Fibroblast of skin of scalp (primary cell): ENCODE measurements at regions not wholly inside any gene's neighbourhood (a gene's known extent, or its start where the extent isn't known, plus 50 kb on each side); places are given as distances from the start of the nearest gene placed in this dataset.
"Not testable (repeated sequence)": the region's sequence is repeated elsewhere in the genome, so short reads cannot be mapped to it uniquely, and the experiment has no call there.

Experiments
- DNase-seq: peaks from one replicate; pipeline ENCODE4 v3.0.0-alpha.2; 2013

DNA sequence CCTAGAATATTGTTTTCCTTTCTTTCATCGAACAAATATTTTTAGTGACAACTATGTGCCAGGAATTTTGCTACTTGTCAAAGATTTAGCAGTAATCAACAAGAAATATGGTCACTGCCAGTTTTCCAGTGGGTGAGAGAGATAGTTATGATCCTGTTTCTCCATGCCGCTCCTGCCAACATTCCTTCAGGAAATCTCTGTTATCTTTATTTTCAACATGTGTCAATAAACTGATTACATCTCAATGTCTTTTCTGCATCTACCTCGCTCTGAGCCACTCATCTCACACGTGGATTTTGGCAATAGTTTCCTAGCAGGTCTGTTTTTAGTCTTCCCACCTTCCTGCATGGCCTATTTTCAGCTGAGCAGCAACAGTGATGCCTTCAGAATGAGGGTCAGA is 650.0 kb upstream of the STXBP6 start:
- DNase-seq, result no peak

GRCh38 chr14:25698111-25698510 is 648.2 kb upstream of the STXBP6 start:
- no peak for DNase-seq

GRCh38 chr14:25696176-25696575 is 646.2 kb upstream of the STXBP6 start:
- DNase-seq, result no peak

- DNase-seq, result no peak
These were observed 635.1 kb upstream of the STXBP6 start for GRCh38 chr14:25685004-25685403.

DNA sequence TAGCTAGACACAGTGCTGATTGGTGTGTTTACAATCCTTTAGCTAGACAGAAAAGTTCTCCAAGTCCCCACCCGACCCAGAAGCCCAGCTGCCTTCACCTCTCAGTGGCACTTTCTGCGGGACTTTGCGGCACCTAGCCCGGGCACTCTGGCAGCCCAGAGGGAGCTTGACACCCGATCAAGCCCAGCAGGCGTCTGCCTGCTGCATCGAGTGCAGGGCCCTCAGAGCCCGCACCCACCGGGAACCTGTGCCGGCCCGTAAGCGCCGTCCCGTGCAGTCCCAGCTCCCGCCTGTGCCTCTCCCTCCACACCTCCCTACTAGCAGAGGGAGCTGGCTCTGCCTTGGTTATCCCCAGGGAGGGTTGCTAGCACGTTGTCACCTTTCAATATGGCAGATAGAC is 631.0 kb upstream of the STXBP6 start:
- no peak for DNase-seq

- DNase-seq, result not testable (repeated sequence)
These were observed 630.6 kb upstream of the STXBP6 start for GRCh38 chr14:25680511-25680910.

DNA sequence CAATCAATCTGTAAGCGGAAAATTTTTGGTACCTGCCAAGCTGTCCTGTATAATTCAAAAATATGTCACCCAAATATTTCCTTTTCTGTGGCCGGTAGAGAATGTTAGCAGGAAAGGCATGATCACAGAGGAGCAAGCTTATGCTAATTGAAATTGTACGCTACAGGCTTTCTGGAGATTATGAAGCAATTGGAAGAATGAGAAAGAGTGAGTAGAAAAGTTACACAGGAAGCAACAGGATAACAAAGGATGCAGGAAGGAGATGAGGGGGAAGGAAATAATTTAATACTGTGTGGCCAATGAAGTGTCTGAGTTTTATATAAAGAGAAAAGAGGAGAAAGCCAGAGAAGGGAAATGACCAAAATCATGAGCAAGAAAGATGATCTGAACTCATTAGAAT is 627.2 kb upstream of the STXBP6 start:
- no peak for DNase-seq

DNA sequence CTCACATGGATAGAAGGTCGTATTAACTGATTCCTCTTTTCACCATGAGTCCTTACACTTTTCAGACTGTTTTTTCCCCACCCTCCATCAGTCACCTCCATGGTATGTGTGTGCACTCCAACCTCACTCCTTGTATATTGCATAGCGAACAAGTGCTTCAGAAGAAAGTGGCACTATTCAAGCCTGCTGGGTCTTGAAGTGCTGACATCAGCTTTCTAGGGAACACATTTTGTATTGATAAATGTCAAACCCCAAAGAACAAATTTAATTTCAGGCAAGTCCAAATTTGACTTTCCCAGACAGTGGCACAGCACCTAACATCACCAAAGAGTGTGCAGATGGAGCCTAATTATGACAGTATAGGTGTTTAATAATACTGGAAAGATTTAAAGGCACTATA is 617.4 kb upstream of the STXBP6 start:
- DNase-seq, result no peak

DNA sequence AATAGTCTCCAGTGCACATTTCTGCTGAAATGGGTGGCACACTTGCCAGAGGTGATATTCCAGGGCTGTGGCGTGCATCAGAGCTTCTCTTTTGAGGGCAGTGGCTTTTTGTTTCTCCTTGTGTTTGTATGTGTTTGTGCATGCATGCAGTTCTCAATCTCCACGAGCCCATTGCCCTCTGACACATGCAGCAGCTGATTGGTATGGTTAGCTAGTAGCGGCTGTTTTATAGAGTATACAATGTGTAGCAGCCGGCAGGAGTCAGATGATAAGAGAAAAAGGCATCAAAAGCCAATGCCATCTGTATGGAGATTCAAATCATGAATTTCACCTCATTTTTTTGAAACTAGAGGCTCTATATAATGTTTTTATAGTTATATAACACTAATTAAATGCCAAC is 616.9 kb upstream of the STXBP6 start:
- DNase-seq, result no peak

GRCh38 chr14:25658988-25659387 is 609.0 kb upstream of the STXBP6 start:
- no peak for DNase-seq

DNA sequence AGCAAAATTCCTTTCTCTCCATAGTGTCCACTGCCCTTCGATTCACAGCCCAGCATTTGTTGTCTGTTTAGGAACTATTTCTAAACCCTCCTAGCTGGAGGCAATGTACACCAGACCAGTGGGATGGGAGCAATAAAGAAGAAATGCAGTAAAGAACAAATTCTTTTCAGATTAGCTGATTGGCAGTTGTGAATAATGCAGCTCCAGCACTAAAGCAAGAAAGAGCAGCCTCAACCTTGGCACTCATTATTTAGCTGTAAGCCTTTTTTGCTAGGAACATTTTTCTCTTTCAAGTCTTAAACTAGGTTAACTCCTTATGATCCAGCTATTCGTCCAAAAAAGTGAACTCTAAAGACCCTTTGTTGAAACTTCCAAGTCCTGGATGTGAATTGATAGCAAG is 580.5 kb upstream of the STXBP6 start:
- no peak for DNase-seq

DNA sequence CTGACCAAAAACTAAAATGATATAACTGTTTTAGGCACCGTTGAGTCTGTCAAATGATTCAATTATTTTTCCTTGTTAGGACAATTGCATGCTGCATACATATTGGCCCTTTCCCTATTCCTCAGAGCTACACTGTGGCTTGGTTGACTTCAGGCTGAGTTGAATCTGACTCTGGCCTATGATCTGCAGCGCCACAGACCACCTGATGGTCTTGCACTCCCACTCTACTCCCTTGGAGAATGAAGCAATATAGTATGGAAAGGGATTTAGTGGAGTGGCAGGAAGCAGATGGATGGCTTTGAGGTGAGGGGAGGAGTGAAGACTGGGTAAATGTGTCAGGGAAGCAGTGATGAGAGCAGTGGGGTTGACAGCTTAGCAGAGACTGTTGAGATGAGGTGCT is 579.0 kb upstream of the STXBP6 start:
- DNase-seq, result no peak

DNA sequence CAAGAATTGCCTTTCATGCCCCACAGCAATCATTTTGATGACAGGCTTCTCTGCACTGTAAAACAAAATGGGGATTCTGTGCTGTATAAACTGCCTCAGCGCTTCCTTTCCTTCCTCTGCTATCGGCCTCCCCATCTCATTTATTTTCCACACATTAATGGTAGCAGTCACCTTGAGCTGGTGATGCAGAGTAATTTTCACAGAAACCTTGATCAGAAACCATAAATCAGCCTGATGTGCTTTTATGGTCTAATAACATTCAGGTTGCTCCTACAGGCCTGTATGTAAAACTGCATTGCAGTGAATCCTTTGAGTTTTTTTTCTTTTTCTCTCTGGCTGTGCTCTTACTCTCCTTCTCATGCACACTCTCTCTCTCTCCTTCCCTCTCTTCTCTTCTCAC is 578.4 kb upstream of the STXBP6 start:
- DNase-seq, result no peak

- no peak for DNase-seq
These were observed 577.0 kb upstream of the STXBP6 start for GRCh38 chr14:25626986-25627385.

DNA sequence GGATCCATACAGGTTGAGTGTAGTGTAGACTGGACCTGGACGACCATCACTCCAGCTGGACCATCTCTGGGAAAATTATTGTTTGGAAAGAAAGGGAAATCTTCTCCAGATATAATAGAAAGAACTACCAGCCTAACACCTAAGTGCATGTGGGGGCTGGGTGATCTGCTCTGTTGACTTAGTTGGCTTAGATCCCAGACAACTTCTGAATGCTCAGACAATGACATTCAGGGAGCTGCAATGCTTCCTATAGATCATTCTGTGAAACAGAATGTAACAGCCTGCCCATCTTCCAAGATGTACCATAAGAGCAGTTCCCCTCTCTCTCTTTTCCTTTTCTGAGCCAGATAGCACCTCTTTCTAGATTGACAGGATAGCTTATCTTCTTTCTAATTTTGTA is 572.8 kb upstream of the STXBP6 start:
- no peak for DNase-seq

DNA sequence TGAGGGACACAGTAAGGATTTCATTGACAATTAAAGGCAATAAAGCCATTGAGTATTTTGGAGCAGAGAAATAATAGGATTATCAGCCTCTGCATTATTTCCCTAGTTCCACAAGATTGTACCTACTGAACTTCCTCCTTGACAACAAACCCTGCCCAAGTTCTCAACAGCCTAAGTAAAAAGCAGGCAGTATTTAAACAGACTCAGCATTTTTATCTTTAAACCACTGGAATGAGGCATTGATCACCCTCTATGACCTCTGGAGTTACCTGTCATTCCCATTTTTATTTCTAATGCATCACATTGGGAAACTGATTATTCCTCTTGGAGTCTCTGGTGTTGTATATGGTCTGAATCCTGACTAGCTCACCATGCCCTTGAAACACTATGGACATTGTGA is 570.6 kb upstream of the STXBP6 start:
- DNase-seq, result no peak

DNA sequence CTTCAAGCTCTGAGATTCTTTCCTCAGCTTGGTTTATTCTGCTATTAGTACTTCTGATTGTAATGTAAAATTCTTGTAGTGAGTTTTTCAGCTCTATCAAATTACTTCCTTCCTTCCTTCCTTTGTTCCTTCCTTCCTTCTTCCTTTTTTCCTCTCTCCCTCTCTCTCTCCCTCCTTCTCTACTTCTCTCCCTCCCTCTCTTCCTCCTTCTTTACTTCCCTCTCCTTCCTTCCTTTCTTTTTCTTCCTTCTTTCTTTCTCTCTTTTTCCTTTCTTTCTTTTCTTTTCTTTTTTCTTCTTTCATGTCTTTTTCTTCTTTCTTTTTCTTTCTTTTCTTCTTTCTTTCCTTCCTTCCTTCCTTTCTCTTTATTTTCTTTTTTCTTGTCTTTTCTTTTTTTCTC is 565.2 kb upstream of the STXBP6 start:
- DNase-seq, result no peak

DNA sequence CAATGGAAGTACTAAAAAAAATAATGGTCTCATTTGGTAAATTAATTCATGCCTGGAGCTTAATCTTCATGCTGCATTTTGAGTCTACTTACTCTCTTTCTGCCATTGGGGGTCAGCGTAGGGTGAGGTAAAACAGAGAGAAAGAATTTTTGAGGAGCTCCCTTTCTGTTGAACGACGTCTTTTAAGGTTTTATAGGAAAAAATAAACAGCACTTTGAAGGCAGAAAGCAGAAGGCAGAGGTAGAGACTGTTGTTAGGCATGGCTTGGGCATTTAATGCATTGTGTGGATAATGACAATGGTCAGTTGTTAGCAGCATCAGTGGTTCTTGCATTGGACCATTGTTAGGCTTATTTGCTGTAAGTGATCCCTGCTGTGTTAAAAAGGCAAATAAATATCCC is 557.2 kb upstream of the STXBP6 start:
- DNase-seq, result no peak

- no peak for DNase-seq
These were observed 552.2 kb upstream of the STXBP6 start for GRCh38 chr14:25602106-25602505.

- DNase-seq, result no peak
These were observed 538.8 kb upstream of the STXBP6 start for GRCh38 chr14:25588751-25589150.

- DNase-seq, result no peak
These were observed 524.8 kb upstream of the STXBP6 start for GRCh38 chr14:25574628-25575325.

DNA sequence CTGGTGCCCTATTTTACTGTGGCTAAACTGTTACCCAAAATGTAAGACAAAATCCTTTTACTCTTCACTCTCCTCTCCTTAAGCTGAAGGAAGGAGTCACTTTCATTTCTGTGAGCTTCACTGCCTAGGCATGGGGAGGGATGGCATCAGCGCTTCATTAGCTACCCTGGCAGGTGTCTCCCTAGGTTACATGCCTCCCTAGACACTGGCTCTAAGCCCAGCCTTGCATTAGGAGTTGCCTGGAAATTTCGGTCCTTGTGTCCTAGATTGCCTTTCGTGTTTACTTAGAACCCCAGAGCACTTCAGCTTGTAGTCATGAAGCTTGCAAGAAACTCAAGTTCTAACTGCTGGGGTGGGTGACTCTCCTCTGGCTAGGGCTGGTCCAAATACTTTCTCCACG is 520.5 kb upstream of the STXBP6 start:
- no peak for DNase-seq

DNA sequence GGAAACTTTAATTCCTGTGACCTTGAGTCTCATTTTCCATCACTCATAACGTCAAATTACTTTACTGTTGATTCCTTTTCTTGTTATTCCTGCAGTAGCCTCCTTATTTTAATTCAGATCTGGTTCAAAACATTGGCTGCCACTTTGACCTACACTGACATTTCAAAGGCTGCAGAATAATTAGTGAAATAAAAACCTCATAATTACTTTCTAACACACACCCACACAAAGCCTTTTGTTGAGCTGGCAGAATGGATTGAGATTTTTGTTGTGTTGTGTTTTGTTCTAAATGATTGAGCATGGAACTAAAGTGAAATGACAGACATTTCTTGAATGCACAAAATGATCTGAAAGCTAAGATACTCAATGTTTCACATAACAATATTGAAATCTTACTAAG is 507.5 kb upstream of the STXBP6 start:
- DNase-seq, result no peak

DNA sequence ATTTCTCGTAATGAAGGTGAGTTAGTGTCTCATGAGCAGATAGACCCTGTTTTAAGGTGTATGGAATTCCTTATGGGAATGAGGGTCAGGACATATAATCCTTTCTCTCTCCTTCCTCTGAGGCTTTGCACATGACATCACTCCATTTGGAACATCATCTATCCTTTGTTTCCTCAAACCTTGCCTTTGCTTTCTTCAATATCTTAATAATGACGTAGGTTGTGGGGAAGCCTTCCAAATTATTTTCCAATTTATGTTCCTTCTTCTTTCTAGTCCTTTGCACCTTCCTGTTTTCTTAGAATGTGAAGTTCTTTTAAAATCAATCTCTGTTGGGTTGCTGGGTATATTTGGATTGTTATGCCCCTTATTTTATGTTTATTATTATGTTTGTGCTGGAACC is 502.9 kb upstream of the STXBP6 start:
- no peak for DNase-seq

DNA sequence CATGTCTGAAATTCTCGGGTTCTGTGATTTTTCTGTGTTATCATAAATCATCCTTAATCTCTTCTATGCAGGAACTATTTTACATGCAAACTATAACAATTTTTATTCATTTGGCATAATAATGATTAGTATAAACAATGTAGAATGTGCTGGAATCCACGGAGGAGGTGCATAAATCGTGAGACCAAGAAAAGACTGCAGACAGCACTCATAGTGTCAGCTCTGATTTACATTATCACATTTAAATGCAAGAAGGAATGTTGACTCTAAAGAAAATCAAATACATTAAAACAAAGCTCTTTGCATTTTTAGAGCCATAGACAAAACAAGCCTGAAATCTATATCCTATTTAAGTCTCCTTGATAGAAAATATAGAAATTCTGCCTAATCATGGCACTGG is 501.7 kb upstream of the STXBP6 start:
- no peak for DNase-seq
